ENCODE measurements at regions not wholly inside any gene's neighbourhood (a gene's known extent, or its start where the extent isn't known, plus 50 kb on each side); places are given as distances from the start of the nearest gene placed in this dataset.
"Not testable (repeated sequence)": the region's sequence is repeated elsewhere in the genome, so short reads cannot be mapped to it uniquely, and the experiment has no call there.

DNA sequence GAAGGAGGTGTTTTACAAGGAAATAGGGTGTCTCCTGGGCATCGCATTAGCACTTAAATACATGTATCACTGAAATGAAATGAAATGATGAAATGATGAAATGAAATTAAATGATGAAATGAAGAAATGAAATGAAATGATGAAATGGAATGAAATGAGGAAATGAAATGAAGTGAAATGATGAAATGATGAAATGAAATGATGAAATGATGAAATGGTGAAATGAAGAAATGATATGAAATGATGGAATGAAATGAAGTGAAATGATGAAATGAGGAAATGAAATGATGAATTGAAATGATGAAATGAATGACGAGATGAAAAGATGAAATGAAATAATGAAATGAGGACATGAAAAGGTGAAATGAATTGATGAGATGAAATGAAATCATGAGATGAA is 314.6 kb downstream of the TP53TG3F start:
- TF ChIP-seq, protein P1, sequence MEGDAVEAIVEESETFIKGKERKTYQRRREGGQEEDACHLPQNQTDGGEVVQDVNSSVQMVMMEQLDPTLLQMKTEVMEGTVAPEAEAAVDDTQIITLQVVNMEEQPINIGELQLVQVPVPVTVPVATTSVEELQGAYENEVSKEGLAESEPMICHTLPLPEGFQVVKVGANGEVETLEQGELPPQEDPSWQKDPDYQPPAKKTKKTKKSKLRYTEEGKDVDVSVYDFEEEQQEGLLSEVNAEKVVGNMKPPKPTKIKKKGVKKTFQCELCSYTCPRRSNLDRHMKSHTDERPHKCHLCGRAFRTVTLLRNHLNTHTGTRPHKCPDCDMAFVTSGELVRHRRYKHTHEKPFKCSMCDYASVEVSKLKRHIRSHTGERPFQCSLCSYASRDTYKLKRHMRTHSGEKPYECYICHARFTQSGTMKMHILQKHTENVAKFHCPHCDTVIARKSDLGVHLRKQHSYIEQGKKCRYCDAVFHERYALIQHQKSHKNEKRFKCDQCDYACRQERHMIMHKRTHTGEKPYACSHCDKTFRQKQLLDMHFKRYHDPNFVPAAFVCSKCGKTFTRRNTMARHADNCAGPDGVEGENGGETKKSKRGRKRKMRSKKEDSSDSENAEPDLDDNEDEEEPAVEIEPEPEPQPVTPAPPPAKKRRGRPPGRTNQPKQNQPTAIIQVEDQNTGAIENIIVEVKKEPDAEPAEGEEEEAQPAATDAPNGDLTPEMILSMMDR (IDR thresholded peaks at IDR 0.05) = not testable (repeated sequence)
- not testable (repeated sequence) for TF ChIP-seq POLR2A (IDR thresholded peaks at IDR 0.05)

Measured in testis (tissue), 2 donors.